NCI-H146 treated with DMSO at 0.1 percent for 48 hours (cell line): ENCODE measurements at regions not wholly inside any gene's neighbourhood (a gene's known extent, or its start where the extent isn't known, plus 50 kb on each side); places are given as distances from the start of the nearest gene placed in this dataset.
A peak's percentile ranks its signal among the peaks of the same experiment; 100 is the strongest.

Source experiments
- DNase-seq: peaks from one replicate; lab custom pipeline; 2025; ENCODE audit not compliant: unreplicated experiment; lab: John Stamatoyannopoulos, UW

DNA sequence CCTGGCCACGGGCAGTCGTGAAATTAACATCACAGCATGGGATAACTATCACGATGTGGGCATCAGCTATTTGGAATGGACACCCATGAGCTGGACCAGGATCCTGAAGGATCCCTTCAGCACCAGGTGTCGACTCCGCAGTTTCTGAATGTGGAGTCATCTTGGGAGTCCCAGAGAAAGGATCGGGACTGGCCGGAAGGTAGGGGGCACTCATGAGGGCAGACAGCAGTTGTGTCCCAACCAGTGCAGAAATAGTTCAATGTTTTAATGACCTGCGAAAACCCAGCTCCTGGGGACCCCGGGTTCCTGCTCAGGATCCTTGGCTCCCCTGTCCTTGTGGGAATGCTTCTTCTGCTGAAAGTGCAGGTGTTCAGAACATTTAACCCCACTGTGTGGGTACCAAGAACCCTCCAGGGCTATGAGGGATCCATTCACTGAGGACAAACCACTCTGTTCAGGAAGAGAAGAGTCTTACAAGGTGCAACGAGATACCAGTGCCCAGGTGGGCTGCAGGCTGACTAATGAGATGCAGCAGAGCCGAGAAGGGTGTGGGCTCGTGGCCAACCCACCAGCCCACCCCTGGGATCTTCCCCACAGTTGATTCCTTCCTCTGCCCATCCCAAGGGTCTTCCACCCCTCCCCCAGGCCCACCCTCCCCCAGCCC, 154.8 kb downstream of the SALL1 start:
- DNase-seq = no peak

DNA sequence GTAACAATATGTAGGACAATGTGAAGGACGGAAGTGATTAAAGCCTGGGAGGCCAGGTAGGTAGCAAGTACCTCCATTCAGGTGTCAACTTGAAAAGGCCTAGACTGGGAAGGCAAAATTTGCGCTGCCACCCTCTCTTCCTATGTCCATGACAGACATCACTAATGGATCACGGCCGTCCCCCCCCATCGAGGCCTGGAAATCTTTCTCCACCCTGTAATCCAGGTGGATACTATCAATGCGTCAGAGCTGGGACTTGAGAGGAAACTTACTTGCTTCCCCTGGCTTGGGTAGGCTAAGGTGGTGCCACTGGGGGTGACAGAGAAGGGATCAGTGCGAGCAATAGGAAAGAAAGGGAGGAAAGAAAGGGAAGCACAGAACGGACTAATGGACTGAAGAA, 156.1 kb downstream of the SALL1 start:
- no peak for DNase-seq

DNA sequence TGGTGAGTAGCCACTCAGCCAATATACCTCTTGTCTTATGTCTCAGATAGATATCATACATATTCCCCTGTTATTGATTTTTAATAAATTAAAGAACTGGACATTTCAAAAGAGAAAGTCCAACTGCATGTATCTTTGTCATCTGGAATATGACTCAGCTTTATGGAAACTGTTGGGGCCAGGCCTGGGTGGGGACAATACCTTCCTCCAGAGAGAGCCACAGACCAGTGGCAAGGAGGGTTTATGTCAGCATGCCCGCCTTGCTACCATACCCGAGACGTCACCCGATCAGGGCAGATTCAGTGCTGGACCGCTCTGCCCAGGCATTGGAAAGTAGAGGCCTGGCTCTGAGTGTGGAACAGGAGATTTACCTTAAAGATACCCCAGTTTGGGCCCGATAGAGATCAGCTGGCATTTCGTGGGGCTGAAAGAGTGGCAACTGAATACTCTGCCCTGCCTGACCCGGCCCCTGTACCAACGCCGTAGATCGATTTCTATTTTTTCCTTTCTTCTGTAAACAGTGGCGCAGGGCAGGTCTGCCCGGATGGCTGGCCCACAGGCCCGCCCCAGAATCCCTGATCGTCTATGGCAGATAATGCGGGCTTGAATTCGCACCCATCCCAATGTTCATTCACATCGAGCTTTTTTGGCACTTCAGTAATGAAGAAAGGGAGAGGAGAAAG, 158.6 kb downstream of the SALL1 start:
- DNase-seq = no peak

DNA sequence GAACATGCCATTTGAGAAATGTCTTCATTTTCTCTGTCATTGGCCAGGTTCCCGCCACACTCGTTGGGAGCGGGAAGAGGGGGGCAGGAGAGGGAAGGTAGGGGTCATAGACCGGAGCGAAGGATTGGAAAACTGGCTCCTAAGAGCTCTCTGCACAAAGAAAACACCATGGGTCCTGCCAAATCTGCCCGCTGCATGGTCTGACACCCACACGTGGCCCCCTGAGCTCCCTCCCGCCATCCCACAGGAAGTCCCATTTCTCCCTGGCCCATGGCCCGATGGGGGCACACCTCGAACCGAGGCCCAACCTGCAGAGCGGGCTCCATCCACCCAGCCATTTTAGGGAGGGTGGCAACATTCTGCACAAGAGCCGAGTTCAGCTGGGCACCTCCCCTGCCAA, 159.6 kb downstream of the SALL1 start:
- no peak for DNase-seq

DNA sequence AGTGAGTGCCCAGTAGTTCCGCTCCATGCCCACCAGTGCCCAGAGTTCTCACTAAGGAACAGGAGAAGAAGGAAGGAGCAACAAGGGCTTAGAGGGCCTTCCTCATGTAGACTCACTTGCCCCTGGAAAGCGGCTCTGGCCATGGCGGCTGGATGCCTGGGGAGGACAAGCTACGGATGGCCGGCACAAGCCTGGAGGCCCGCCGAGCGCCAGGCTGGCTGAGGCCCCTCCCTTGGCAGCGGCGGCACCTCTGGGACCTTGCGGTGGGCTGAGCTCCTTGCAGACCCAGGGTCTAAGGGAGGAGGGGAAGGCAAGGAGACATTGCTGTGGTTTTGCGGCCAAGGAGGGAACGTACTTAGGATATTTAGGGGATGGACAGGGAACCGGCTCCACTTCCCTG, 160.1 kb downstream of the SALL1 start:
- no peak for DNase-seq

DNA sequence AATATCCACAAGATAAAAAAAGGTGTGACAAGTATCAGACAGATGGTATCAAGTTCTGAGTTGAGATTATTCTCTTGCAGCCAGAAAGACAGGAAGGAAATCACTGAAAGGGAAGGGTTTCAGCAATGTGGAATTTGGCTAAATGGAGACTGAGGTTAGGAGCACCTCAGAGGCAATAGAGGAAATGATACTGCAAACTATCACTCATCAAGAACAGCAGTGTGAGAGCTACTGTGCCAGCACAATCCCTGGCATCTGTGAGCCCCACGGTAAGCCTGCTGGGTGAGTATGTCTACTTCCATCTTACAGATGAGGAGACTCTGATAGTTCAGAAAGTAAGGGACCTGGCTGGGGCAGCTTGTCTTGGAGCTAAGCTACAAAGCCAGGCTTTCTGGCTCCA, 162.0 kb downstream of the SALL1 start:
- no peak for DNase-seq

DNA sequence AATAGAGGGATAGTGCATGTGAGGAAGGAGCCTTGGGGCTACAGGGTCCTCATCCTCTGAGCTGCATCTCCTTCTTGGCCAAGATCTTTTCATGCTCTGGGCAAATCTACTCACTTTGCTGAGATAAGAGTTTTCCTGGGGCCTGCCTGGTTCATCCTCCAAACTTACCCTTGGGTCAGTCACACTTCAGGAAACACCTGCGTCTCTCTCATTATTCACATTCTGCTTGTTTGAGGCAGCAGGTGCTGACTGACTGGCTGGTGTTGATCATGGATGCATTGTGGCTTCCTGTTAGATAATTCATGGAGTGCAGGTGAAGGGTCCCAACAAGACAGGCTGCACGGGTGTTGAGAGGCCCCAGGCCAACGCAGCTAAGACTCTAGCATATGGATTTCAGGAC, 162.6 kb downstream of the SALL1 start:
- DNase-seq = peak; percentile 81

DNA sequence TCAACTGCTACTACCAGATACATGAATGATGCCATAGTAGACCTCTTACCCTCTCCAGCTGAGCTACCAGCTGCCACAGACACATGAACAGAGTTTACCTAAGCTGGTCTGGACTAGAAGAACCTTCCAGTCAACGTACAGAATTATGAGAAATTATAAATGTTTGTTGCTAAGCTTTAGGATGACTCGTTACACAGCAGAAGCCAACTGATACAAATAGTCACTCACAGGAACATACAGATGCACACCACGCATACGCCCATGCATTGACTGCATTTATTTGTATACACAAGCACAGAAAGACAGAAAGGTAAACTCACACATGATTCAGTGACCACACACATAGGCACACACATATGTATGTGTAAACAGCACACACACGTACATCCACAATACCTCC, 164.6 kb downstream of the SALL1 start:
- DNase-seq = no peak

DNA sequence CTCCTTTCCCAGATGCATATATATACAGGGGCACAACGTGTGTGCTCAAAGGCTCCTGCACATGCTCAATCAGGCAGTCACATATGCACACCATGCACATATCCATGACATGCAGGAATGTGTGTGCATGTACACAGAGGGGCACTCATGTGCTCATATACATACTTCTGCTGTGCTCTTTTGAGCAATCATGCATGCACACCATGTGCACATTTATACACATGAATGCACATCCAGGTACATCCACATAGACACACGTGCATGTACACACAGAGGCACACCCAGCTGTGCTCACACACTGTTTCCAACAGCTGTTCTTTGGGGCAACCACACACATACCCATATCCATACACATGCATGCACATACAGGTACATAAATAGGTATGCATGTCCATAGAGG, 165.3 kb downstream of the SALL1 start:
- DNase-seq = no peak

DNA sequence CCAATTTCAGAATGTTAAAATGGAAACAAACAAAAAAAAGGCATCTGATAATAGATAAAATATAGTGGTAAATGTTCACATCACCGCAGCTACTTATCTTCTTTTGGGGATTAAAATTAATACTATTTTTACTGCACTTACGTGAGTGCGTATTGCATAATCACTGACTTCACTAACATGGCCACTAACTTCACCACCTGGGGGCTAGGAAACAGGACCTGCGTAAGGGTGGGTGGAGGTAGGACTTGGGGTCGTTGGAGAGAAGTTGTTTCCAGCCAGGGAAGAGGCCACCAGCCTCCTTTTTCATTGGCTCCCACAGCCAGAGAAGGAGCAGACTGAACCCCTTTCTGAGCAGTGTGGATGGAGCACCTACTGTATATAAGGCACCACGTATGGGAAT, 166.4 kb downstream of the SALL1 start:
- no peak for DNase-seq

DNA sequence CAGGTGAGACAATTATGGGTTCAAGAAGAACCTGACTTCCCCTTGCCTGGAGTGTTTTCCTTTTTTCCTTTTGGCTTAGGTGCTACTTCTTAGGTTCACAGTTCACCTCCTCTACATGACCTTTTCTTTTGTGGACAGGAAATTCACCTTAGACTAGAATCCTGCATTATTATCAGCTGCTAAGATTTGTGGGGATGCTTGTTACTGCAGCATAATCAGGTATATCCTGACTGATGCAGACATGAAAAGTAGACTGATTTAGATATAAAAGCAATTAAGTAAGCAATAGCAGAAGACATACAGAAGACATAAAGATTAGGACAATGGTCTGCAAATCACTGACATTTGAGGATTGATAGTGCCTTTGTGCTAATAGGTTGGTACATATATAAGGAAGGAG, 168.3 kb downstream of the SALL1 start:
- DNase-seq = no peak

DNA sequence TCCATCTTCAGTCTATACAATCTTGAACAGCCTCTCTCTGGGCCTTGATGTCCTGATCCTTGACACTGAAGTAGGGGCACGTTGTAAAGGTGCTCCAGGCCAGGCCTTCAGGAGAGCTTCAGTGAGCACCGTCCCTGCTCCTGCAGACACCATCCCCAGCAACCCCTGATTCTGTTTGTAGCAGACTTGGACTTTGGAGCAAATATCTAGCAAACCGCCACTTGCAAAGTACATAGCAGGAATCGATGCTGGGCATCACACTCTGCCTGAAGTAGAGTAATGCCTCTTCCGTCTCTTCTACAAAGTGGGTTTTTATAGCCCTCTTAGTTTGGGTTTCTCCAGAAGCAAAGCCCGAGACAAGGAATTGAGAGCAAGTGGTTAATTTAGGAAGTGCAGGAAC, 169.1 kb downstream of the SALL1 start:
- no peak for DNase-seq

DNA sequence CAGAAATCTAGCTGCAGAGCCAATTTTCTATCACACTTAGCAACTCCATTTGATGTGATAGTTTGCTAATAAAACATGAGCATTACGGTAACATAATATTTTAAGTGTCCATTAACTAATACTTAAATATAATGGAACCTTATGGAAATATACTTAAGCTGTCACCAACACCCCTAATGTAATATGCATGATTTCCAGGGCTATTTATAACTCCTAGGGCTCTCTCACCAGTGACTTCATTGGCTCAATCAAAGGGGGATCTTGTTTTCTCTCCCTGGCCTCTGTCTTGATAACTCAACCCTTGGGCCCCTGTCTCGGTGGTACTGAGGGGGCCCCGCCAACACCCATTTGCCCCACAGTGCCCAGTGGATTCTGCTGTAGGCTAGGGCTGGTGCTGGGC, 170.4 kb downstream of the SALL1 start:
- DNase-seq = no peak

DNA sequence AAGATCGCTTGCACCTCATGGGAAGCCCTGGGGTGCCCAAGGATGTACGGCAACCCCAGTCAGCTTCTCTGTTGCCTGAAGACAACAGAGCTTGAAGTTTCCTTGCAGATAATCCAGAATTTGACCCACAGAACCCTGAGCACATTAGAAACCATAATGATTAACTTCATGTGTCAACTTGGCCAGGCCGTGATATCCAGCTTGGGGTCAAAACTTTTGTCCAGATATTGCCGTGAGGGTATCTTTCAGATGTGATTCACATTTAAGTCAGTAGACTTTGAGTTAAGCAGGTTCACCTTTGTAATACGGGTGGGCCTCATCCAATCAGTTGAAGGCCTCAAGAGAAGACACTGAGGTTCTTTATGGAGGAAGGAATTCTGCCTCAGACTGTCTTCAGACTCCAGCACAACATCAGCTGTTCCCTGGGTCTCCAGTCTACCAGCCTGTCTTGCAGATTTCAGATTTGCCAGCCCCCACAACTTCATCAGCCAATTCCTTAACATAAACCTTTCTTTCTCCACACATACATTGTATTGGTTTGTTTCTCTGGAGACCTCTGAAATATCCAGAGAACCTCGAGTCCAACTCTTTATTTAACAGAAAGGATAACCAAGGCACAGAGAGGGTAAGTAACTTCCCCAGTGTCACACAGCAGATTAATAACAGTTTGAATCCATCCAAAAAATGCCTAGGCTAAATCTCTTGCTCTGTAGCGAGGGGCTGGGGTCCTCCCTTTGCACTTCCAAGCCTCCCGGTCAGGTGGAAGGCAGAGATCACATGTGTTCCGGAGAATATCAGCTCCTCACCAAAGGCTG, 171.1 kb downstream of the SALL1 start:
- no peak for DNase-seq

DNA sequence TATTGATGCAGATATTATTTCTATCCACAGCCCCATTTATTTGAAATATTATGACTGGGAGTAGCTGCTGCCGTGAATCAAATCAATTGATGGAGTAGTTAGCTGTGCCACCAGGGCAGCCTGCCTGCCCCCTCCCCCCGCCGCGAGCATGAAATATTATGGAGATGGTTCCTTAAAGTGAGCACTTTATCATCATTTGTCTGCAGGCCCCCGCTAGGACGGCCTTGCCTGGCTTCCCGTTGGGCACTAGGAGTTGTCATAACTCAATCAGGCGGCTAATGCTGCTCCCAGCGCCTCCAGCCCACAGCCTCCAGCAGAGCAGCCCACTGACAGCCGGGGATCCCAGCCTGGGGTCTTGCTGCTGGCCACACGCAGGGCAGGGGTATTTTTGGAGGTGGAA, 173.9 kb downstream of the SALL1 start:
- DNase-seq = no peak

DNA sequence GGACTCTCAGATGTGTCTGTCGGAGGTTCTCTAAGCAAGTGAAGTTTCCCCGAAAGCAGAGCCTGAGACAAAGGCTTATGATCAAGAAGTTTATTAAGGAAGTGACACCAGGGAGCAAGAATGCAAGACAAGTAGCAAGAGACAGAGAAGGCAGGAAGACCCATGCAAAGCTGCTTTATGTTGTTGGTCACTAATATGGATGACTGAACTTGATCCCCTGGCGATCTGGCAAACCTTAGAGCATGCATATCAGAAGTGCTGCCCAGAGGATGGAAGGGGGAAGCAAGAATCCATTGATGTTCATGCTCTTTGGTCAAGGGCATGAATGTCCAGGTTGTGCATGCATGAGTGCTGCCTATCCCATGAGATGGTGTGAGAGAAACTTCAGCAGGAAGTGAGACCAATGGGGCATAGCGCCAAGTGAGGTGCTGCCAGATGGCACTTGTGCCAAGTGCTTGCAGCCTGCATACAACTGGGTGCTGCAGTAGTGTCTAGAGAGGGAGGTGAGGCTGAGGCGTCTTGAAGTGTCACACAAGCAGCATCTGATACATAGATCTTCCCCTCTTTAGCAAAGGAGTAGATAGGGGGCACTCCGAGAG, 176.5 kb downstream of the SALL1 start:
- no peak for DNase-seq

DNA sequence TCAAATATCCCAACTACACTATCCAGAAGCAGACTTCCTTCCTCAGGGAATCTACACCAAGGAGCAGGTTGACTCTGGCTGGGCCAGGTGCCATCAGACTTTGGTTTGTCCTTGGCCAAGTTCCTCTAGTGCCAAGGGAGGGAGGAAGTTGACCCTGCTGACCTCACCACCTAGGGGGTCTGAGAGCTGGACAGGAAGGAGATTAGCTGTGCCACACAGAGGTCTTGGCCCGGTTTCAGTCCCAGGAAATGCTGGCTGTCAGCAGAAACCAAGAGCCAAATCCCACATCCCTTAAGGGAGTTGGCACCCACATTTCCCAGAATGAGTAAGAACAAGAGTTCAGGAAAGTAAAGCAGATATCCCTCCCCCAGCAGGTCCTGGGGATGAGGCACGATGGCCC, 178.2 kb downstream of the SALL1 start:
- DNase-seq = no peak

DNA sequence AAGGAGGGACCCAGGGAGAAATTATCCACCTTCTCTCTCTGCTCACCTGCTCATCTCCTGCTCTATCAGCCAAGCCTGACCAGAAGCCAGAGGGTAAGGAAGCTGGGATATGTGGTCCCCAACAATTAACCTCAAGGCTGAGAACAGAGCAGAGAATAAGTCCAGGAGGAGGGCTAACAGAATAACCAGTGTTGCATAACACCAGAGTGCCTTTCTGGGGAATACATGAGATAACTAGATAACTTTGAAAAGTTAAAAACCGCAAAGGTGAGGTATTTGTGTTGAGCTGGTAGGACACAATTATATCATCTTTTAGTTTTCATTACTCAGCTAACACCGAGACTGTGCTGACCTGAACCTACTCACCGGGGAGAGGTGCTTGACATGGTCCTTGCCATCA, 180.8 kb downstream of the SALL1 start:
- DNase-seq = no peak

DNA sequence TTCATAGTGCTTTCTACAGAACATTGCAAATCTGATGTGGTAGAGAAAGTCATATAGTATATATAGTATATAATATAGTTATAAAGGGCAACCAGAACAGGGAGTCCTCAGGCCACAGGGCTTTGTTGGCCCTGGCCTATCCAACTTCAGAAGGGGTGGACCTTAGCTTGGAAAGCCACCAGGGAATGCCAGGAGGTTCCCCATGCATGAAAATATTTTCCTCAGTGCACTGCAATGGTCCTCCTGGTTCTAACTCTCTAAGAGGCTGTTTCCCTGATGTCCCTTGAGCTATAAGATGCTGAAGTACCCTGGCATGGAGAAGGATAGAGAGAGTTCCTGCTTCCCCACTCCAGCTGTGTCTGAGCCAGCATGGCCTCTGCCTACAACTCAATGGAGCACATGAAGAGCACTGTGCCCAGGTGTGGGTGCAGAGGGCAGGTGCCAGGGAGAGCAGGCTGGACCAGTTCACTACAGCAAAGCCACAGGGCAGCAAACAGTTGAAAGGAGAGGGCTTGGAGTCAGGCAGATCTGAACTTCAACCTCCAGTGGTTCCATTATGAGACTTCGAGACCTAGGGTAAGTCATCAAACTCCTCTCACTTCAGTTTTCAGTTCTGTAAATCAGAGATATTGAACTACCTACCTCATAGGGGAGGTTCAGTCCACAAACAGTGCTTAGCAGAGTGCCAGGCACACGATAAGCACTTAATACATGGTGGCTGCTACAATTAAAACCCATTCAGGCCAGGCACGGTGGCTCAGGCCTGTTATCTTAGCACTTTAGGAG, 183.1 kb downstream of the SALL1 start:
- no peak for DNase-seq

DNA sequence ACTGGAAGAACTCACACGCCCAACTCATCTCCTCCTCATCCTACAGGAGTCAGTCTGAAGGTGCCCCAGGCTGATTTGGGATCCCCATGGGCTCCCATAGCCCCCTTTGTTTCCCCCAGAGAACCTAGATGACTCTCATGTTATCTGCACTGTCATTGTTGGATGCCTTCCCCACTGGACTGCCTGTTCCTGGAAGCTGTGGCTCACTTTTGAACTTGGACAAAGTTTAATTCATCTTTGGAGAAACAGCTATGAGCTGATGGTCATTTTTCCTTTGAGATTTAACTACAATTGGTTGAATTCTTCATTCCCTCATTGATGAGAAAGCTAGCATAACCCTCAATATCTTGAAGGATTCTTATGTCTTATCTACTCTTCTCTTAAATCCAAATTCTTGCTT, 186.6 kb downstream of the SALL1 start:
- DNase-seq = no peak

DNA sequence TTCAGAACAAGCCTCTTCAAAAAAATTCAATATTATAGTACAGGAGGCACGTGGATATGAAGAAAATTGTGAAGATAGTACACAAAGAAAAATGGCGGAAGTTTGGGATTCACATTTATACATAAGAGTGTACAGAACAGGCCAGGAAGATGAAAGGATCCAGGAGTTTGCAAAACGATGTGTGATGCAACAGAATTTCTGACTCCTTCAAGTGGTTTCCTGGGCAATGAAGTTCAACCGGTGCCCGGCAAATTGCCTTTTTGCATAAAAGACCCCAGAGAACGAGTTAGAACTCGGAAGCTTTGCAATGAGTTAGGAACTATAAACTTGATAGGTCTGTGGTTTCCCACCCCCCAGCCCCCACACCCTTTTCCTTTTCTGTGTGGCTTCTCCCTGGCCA, 189.1 kb downstream of the SALL1 start:
- DNase-seq = no peak
